ENCODE measurements at regions not wholly inside any gene's neighbourhood (a gene's known extent, or its start where the extent isn't known, plus 50 kb on each side); places are given as distances from the start of the nearest gene placed in this dataset.
"Not testable (repeated sequence)": the region's sequence is repeated elsewhere in the genome, so short reads cannot be mapped to it uniquely, and the experiment has no call there.

DNA sequence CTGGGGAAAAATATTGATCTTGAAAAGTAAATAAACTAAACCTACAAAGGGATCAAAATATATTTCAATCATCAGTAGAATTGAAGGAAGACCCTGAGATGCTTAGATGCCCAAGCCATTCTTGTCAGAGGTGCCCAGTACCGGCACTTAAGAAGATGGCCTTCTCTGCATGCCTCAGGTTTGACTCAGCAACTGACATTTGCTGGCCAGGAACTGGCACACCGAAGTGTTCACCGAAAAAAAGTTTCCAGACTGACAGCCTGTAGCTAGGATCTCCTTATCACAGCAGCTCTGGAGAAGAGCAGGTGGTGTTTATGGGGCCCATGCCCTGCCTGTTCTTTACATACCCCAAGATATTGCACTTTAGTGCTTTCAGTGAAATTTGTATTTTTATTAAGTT, 203.2 kb downstream of the MOXD1 start:
- no peak for DNase-seq

DNA sequence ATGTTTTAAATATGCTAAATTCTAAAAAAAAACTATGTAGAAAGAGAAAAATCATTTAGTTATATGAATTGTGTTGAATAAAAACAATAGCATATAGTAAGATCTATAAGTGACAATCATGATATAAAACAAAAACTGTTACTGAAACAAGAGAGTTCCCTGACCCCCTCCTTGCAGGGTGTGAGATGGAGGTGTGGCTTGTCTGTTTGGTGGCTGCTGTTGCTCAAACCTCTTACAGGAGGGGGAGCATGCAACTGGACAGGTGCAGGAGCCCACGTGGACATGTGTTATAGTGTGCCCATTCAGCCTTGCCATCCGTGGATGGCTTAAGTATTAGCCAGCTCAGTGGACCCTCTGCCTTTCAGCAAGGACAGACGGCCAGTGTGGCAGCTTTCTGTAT, 206.7 kb downstream of the MOXD1 start:
- no peak for DNase-seq

DNA sequence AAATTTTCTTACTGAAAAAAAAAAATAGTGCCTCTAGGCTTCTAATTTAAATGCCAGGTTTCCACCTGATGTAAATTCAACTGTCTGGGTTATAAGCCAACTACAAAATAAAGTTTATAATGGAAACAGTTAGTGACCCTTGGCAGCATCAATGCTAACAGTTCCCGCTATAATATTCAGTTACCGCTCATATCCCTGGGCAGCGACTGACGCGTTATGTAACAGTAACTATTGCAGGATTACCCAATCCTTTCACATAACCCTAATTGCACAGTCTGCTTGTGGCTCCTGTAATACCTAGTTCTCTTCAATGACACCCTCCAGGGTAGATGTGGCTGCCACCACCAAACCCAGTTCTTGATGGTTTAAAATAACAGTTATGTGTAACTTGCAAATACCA, 208.6 kb downstream of the MOXD1 start:
- DNase-seq = no peak

DNA sequence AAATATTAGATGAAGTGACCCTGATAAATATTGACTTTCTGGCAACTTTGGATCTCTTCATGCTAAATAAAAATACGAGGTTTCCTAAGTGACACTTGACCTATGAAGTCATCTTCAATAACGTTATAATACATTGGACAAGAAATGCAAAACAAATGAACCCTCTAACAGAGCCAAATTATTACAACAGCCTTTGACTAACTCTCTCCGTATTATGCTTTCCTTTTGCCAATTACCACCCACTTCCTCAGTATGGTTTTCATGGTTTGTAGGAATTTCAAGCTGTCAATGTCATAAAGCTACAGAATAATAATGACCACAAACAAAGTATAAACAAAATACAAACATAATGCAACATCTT, 210.5 kb downstream of the MOXD1 start:
- DNase-seq = no peak

DNA sequence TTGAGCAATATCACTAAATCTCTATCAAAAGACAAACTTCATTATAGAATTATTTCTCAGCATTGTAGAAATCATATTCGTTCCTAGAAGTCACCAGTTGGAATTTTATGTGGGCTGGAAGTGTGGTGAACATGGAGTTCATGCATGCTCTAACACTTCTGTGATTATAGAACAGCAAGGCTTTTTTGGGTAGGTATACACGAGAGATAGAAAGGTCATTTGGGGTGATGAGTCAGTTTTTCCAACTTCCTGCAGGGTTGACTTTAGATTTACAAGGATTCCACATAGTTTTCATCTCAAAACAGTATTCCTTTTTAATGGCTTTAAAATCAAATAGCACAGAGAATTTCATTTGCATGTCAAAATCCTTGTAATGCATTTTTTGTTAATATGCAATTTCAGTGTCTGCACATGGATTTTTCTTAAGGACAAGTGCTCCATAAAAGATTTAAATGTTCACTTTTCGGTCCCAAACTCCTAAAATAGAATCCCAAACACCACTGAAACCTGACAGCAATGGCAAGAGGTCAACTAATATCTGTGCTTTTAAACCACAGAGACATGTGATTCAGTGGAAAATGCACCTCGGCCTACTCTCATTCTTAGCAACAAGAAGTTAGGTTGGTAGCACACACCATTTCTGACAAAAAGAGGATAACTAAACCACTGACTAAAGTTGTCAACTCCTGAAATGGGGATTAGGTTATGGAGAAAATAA, 211.0 kb downstream of the MOXD1 start:
- peak; percentile 7 for DNase-seq

DNA sequence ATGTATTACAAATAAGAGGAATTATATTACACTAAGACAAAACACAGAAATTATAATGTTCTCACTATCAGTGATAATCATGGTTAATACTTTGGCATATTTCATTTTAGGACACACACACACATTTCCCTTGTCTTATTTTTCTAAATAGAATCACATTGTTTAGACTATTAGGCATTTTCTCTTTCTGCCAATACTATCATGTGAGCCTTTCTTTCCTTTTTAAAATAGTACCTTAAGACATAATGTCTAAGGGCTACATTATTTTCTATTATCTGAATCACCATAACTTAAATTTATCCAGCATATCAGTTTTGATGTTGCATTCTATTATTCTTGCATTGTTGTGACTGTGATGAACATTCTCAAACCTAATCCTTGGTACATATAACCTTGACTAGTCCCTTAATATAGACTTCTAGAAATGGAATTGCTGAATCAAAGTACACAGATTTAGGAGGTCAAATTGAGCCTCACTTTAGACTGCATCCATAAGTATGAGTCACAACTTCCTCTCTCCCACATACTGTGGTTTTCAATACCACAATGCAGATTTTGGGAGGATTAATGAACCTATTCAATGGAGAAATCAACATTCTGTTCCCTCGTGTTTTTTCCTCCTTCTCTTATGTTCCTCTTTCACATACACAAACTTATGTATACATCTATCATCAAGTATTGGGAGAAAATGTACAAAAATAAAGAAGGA, 212.6 kb downstream of the MOXD1 start:
- DNase-seq = no peak

DNA sequence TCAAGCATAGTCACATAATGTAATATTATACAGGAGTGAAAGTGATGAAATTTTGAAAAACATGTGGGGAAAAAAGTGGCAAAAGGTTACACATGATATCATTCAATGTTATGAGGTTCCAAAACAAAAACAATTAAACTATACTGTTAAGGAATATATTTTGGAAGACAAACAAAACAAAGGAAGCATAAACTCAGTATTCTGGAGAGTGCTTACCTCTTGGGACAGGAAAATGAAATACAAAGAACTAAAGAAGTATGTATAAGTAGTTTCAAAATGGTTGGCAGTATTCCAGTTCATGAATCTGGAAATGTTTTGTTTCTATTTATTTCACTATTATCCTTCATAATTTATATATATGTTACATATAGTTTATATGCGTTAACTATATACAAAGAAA, 213.5 kb downstream of the MOXD1 start:
- DNase-seq = no peak

DNA sequence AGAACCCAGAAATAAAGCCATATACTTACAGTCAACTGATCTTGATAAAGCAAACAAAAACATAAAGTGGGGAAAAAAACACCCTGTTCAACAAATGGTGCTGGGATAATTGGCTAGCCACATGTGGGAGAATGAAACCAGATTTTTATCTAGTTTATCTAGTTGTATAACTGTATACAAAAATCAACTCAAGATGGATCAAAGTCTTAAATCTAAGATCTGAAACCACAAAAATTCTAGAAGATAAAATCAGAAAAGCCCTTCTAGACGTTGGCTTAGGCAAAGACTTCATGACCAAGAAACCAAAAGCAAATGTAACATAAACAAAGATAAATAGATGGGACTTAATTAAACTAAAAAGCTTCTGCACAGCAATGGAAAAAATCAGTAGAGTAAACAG, 216.3 kb downstream of the MOXD1 start:
- not testable (repeated sequence) for DNase-seq

DNA sequence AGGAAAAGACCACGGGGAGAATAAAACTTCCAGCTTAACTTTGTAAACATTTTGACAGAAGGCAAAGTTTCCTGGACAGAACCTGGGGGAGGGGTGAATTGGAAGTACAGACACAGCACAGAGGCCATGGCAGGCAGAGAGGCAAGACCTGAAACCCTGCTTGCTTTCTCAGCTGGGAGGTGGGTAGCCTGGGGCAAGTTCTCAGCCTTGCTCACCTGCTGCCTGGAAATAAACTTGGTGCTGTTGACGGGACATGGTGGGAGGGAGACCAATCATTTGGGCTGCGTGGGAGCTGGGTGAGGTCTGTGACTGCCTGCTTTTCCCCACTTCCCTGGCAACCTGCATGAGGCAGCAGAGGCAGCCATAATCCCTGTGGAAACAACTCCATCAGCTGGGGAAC, 221.3 kb downstream of the MOXD1 start:
- no peak for DNase-seq

DNA sequence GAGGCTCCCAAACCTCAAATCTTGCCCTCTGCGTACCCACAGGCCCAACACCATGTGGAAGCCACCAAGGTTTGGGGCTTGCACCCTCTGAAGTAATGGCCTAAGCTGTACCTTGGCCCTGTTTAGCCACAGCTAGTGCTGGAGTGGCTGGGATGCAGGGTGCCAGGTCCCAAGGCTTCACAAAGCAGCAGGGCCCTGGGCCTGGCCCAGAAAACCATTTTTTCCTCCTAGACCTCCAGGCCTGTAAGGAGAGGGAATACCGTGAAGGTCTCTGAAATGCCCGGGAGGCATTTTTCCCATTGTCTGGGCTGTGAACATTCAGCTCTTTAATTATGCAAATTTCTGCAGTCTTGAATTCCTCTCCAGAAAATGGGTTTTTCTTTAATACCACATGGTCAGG, 223.7 kb upstream of the CCN2 start:
- DNase-seq = no peak

DNA sequence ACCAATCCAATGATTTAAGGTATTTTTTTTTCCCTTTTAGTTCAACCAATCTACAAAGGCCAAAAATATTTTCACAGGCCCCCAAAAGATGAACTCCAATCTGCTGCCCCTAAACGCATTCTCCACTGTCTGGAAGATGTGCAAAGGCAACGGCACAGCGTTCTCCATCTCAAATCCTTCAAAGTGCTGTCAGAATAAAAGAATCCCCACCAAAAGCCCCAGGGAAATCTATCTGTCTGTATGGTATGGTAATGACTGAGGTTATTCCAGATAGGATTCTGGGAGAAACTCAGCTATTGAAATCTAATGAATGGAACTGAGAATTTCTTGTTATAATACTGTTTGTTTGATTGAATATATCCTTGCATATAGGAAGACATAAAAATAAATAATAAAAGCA, 217.8 kb upstream of the CCN2 start:
- DNase-seq = no peak

DNA sequence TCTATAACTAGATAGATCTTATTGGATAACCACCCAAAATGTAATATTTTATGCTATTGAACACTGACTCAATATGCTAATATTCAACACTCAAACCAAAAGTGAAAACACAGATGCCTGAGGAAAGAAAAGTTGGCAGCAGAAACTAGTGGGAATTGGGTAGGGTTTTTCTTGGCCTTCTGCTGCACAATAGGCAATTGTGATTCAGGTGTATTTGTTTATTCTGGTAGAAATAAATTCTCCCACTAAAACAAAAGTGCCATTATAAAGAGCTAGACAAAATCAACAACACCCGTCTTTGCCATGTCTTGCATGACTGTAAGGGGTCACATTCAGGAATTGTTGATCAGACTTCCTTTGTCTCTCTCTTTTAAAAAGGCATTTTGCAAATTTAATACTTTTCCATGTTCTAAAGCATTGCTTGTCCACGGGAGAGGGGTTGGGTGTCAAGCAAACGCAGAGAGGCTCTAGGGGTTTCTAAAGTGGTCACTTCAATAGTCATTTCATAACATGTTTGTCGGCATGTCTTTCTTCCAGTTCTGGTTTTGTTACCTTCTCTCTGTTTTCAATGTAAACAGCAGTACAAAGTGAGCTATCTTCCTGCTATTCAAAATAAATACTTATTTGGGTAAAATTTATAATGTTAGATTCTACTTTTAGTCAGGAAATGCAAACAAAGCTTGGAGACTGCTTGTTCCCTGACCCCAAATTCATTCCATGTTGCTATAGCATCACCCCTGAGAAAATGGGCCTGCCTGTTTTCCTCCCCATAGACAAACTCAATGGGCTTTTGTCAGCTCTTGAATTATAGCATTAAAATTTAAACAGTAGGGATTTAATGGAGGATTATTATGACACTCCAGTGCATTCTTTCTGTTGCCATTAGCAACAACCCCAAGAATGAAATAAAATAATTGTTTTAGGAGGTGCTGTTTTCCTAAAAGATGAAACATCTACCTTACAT, 217.0 kb upstream of the CCN2 start:
- no peak for DNase-seq

DNA sequence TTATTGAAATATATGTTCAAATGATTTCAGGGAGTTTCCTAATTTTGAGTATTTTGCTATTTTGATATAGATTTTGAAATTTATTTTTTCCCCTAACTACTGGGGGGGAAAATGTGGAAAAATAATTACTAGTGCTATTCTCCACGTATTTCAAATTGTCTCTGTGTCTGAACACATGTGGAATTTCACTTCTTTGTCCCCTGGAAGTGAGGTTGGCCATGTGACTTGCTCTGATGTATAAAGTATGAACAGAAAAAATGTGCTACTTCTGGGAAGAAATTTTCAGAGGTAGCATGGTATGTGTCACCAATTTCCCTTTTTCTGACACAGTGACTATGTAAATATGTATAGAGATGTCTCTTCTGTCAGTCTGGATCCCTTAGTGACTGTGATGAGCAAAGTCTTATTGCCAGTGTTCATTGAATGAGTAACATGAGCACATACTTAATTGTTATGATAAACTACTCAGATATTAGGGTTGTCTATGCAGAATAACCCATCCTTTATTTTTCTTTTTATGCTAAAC, 215.4 kb upstream of the CCN2 start:
- no peak for DNase-seq

DNA sequence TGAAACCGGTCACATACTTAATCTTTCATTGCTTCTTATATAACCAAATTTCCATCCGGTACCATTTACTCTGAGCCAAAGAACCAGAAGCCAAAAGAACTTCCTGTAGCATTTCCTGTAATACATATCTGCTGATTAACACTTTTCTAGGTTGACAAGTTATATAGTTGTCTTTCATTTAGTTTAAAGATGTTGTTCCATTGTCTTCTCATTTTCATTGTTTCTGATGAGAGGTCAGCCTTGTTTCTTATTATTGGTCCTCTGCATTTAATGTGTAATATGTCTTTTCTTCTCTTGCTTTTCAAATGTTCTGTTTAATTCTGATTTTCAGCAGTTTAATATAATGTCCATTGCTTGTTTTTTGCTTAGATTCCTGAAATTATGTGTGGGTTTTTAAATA, 214.5 kb upstream of the CCN2 start:
- DNase-seq = no peak

DNA sequence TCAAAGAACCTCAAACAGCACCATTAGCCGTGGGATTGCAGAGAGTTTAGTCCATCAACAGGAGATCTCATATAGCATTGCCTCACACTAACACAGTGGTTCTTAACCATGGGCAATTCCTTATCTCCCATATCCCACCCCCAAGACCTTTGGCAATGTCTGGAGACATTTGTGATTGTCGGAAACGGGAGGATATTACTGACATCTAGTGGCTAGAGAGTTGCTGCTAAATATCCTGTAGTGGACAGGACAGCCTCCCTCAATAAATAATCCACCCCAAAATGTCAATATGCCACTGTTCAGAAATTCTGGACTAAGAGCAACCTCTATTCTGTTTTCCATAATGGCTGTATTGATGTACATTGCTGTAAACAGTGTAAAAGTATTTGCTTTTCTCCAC, 210.1 kb upstream of the CCN2 start:
- DNase-seq = no peak

DNA sequence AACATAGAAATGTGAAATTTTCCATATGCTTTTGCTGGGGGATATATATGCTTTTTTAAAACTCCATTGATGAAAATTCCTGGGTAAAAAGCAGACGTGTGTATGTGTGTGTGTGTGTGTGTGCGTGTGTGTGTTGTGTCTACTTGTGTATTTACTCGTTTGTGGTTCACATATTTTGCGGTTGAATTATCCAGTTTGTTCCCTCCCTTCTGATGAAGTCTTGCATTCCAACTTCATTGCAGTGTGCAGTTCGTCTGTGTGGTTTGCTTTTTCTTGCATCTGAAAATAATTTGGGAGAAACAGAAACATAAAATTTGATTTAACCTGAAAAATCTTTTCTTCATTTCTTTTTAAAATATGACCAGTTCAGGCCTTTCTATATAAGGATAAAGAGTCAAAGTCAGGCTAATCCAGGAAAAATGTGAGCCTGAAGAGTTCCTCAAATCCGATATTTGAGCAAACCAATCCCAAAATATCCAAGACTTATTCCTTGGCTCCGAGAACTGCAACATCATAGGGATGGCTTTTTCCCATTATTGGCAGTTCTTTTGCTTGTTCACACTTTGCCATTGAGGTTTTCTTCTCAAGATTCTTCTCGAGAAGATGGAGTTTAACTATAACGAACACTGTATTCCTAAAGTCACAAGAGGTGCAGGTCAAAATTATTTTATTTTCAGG, 202.2 kb upstream of the CCN2 start:
- no peak for DNase-seq

DNA sequence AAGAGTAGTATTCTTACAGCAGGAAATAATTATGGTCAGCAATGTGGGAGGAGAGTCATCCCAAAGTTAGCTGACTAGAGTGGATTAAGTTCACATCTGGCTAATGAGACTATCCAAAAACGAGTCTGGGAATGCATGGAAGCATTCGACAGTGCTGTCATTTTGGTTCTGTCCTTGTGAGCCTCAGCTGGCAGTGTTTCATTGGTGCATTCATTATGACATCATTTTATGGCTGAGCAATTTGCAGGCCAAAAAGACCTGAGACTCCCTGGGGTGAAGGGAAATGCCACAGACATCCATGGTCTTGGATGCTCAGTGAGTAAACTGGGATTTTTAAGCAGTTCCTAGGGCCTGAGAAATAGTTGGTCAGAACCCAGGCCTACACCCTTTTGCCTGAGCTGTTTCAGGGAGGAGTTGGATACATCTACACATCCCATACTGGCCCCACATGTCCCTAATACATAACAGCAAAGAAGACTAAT, 196.4 kb upstream of the CCN2 start:
- no peak for DNase-seq

DNA sequence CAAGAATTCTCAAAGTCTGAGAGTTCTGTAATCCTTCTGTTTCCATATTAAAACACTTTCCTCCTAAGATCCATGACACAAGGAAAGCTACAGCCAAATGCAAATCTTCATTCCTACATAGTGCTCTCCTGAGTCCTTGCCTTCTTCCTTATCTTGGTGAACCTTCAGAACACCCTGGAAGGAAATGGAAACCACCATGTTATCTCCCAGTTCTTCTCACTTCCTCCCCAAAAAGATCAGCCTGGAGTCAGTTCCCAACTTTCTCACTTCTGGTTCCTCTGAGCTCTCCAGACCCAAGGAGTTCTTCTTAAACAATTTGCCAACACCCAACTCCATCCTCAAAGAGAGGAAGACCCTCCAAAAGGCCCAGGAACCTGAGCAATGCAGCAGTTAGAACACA, 193.3 kb upstream of the CCN2 start:
- no peak for DNase-seq

DNA sequence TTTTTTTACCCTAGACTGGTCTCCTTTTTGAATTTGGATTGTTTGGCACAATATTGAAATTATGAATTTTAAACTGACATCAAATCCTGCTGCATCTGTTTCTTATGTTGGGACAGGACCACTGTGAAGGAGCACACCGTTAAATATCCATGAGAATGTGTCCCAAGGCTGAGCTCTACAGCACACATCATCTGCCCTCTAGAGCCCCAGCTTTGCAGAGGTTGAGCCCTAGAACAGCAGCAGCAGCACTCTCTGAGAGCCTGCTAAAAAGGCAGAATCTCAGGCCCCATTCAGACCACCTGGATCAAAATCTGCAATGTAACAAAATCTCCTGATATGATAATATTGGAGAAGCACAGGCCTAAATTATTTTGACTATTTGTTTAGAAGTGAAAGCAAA, 192.1 kb upstream of the CCN2 start:
- DNase-seq = no peak

DNA sequence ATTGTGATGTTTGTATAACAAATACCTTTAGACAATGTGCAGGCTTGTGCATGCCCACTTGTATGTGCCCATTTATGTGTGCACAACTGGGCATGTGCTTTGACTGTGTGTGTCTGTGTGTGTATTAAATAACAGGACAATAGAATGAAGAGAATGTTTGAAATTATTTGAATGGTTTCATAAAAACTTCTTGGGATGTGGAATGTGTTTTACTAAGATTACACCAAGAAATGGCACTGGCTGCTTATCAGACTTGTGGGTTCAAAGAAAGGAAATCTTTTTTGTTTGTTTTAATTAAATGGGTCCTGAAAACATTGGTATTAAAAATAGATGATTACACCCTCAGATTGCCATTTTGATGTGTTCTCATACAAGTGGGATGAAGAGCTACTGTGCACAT, 191.6 kb upstream of the CCN2 start:
- DNase-seq = no peak

DNA sequence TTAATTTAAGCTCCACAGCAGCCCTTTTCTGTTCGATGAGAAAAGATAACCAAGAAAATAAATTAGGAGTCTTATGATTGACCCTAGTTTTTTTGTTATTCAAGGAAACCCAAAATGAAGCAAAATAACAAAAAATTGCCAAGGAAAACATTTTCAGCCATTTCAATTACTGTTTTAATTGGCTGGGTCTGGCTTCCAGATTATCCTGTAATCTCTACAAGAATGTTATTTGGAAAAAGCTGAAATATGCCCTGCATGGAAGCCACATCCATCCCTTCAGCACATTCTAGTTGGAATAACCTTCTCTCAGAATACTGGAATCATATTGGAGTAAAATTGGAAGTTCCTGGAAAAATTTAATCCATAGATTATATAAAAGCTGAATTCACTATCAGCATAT, 191.1 kb upstream of the CCN2 start:
- DNase-seq = no peak

DNA sequence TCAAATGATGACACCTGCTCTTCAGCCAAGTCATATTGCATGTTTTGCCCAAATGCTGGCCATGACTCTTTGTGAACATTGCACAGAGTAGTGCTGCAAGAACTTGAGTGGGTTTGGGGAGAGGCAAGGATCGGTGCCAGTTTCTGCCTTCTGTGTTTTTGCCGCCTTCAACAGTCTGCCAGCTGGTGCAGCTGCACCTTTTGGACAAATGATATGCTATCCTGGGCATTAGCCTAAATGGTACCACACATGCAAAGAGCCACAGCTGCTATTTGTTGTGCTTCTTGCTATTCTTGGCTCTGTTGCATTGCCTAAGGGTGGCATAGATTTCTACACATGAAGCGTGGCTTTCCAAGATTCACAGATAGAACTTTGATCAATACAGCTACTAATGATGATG, 189.0 kb upstream of the CCN2 start:
- DNase-seq = no peak

DNA sequence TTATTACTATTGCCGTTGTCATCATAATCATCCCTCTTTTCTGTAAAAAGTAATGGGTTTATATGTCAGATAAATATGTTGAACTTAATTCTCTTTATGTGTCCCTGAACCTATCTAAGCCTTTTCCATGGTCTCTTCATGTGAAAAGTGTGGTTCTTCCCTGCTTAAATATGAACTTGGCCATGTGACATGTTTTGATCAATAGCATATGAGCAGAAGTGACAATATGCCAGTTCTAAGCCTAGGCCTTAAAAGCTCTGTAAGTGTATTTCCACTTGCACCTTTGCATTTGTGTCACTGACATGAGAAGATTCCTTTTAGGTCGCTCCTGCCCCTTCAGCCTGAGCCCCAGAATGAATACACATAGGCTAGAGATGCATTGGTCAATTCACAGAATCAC, 188.4 kb upstream of the CCN2 start:
- no peak for DNase-seq
